WTC11 (cell line): ENCODE measurements at regions not wholly inside any gene's neighbourhood (a gene's known extent, or its start where the extent isn't known, plus 50 kb on each side); places are given as distances from the start of the nearest gene placed in this dataset.

Source experiments
- ATAC-seq: fragments of 200-7000 bp; cut with Tn5 transposase; 2 replicates; pipeline ENCODE4 v1.10.0; 2021; ENCODE audit warnings: mild to moderate bottlenecking, moderate library complexity
- CTCF ChIA-PET: fragments of 300-600 bp; sonication (Branson Sonifier 250); formaldehyde crosslinking; loops from one replicate; lab custom pipeline; 2021; ENCODE audit warnings: antibody characterized with exemption; lab: Charles Lee
- POLR2A ChIA-PET: fragments of 350-600 bp; sonication (Branson Sonifier 250); formaldehyde crosslinking; loops from one replicate; lab custom pipeline; 2021; ENCODE audit warnings: antibody characterized with exemption; lab: Charles Lee
- DNase-seq: peaks from one replicate; pipeline ENCODE4 v3.0.0; 2021; ENCODE audit warnings: low spot score
- H3K27ac Mint-ChIP-seq: 2 replicates; pipeline ENCODE4 v1.8.0; 2021; ENCODE audit warnings: mixed read lengths
- H3K27me3 Mint-ChIP-seq: 2 replicates; pipeline ENCODE4 v1.8.0; 2021; ENCODE audit warnings: low read depth, mild to moderate bottlenecking, moderate library complexity, mixed read lengths
- H3K36me3 Mint-ChIP-seq: 2 replicates; pipeline ENCODE4 v1.8.0; 2021; ENCODE audit warnings: mixed read lengths
- H3K4me1 Mint-ChIP-seq: 2 replicates; pipeline ENCODE4 v1.8.0; 2022; ENCODE audit warnings: mixed read lengths
- H3K4me3 Mint-ChIP-seq: 2 replicates; pipeline ENCODE4 v1.8.0; 2021; ENCODE audit warnings: mild to moderate bottlenecking, moderate library complexity, mixed read lengths
- H3K9me3 Mint-ChIP-seq: 2 replicates; pipeline ENCODE4 v1.8.0; 2021; ENCODE audit warnings: mixed read lengths
- ATF1 ChIP-seq: sonication (generic); formaldehyde crosslinking; IDR thresholded peaks from 2 replicates; pipeline ENCODE4 v1.8.1; 2023; ENCODE audit warnings: mild to moderate bottlenecking, moderate library complexity, missing genetic modification reagents
- ATF3 ChIP-seq: sonication (generic); formaldehyde crosslinking; conservative IDR thresholded peaks from 2 replicates; pipeline ENCODE4 v1.8.1; 2022; ENCODE audit warnings: mild to moderate bottlenecking, missing genetic modification reagents
- ATF6 ChIP-seq: sonication (generic); formaldehyde crosslinking; IDR thresholded peaks from 2 replicates; pipeline ENCODE4 v1.8.1; 2023; ENCODE audit warnings: mild to moderate bottlenecking, missing genetic modification reagents
- CREB1 ChIP-seq: sonication (generic); formaldehyde crosslinking; IDR thresholded peaks from 2 replicates; pipeline ENCODE4 v1.8.0; 2023; ENCODE audit warnings: mild to moderate bottlenecking, missing genetic modification reagents
- GRHL2 ChIP-seq: fragments of 250-450 bp; sonication (Bioruptor Pico); IDR thresholded peaks from 2 replicates; pipeline ENCODE4 v1.8.0; 2022; ENCODE audit warnings: mild to moderate bottlenecking, moderate library complexity; ENCODE audit not compliant: insufficient replicate concordance, severe bottlenecking
- IRF1 ChIP-seq: sonication (generic); formaldehyde crosslinking; IDR thresholded peaks from 2 replicates; pipeline ENCODE4 v1.8.0; 2023; ENCODE audit warnings: missing genetic modification reagents
- JUN ChIP-seq: sonication (generic); formaldehyde crosslinking; IDR thresholded peaks from 2 replicates; pipeline ENCODE4 v1.8.0; 2023; ENCODE audit warnings: mild to moderate bottlenecking, missing genetic modification reagents
- MYBL2 ChIP-seq: sonication (generic); formaldehyde crosslinking; IDR thresholded peaks from 2 replicates; pipeline ENCODE4 v1.8.1; 2023; ENCODE audit warnings: mild to moderate bottlenecking, moderate library complexity, missing genetic modification reagents
- NFATC4 ChIP-seq: fragments of 250-450 bp; sonication (Bioruptor Pico); IDR thresholded peaks from 2 replicates; pipeline ENCODE4 v1.9.0; 2021; ENCODE audit warnings: mild to moderate bottlenecking
- NFE2L1 ChIP-seq: sonication (generic); formaldehyde crosslinking; IDR thresholded peaks from 2 replicates; pipeline ENCODE4 v1.8.1; 2023; ENCODE audit warnings: missing genetic modification reagents
- NFYB ChIP-seq: sonication (generic); formaldehyde crosslinking; conservative IDR thresholded peaks from 2 replicates; pipeline ENCODE4 v1.8.0; 2022; ENCODE audit warnings: low read depth, missing genetic modification reagents
- SMAD4 ChIP-seq: sonication (generic); formaldehyde crosslinking; IDR thresholded peaks from 2 replicates; pipeline ENCODE4 v1.8.0; 2022; ENCODE audit warnings: mild to moderate bottlenecking, missing genetic modification reagents
- TP53 ChIP-seq: sonication (generic); formaldehyde crosslinking; IDR thresholded peaks from 2 replicates; pipeline ENCODE4 v1.8.1; 2023; ENCODE audit warnings: mild to moderate bottlenecking, missing genetic modification reagents
- USF1 ChIP-seq: sonication (generic); formaldehyde crosslinking; IDR thresholded peaks from 2 replicates; pipeline ENCODE4 v1.8.0; 2022; ENCODE audit warnings: mild to moderate bottlenecking, missing genetic modification reagents
- ZNF121 ChIP-seq: sonication (generic); formaldehyde crosslinking; IDR thresholded peaks from 2 replicates; pipeline ENCODE4 v1.8.0; 2023; ENCODE audit warnings: missing genetic modification reagents
- ZNF281 ChIP-seq: sonication (generic); formaldehyde crosslinking; IDR thresholded peaks from 2 replicates; pipeline ENCODE4 v1.8.0; 2023; ENCODE audit warnings: mild to moderate bottlenecking, missing genetic modification reagents
- ZNF512 ChIP-seq: sonication (generic); formaldehyde crosslinking; IDR thresholded peaks from 2 replicates; pipeline ENCODE4 v1.8.1; 2022; ENCODE audit warnings: missing genetic modification reagents, borderline replicate concordance
- ZNF671 ChIP-seq: fragments of 250-450 bp; sonication (Bioruptor Pico); IDR thresholded peaks from 2 replicates; pipeline ENCODE4 v1.8.0; 2021; ENCODE audit warnings: mild to moderate bottlenecking
- TF ChIP-seq, protein P1 (sequence below): sonication (generic); formaldehyde crosslinking; IDR thresholded peaks from 2 replicates; pipeline ENCODE4 v1.8.1; 2023; ENCODE audit warnings: mild to moderate bottlenecking, missing genetic modification reagents
- TF ChIP-seq, protein P2 (sequence below): sonication (generic); formaldehyde crosslinking; IDR thresholded peaks from 2 replicates; pipeline ENCODE4 v1.8.1; 2023; ENCODE audit warnings: mild to moderate bottlenecking, missing genetic modification reagents, moderate library complexity

GRCh38 chr18:28571929-28572328, 395.0 kb upstream of the CDH2 start:
- H3K9me3 Mint-ChIP-seq: no peaks in the 10 kb centered on the region
- H3K27me3 Mint-ChIP-seq: no peaks in the 10 kb centered on the region
- ATAC-seq: no peak

GRCh38 chr18:28560331-28560730, 383.4 kb upstream of the CDH2 start:
- DNase-seq (no peak), ATAC-seq (no peak)
- CTCF ChIA-PET: no interaction called here
- H3K36me3 Mint-ChIP-seq: no peaks in the 10 kb centered on the region
- POLR2A ChIA-PET: no interaction called here
- H3K27ac Mint-ChIP-seq: no peak overlapping the region
- peaks cover 10% of the 10 kb centered on the region for H3K9me3 Mint-ChIP-seq
- H3K4me3 Mint-ChIP-seq: no peak overlapping the region
- no peaks in the 10 kb centered on the region for H3K27me3 Mint-ChIP-seq
- no peaks in the 10 kb centered on the region for H3K4me1 Mint-ChIP-seq
- no peak for TF ChIP-seq ZNF512 (CRISPR knock-in tag)
- TF ChIP-seq TP53: no peak
- TF ChIP-seq ZNF671 (CRISPR knock-in tag): no peak
- TF ChIP-seq SMAD4: no peak
- no peak for TF ChIP-seq USF1 (CRISPR knock-in tag)
- TF ChIP-seq CREB1: no peak
- no peak for TF ChIP-seq MYBL2
- TF ChIP-seq ATF1: no peak
- TF ChIP-seq ATF6 (CRISPR knock-in tag): no peak
- TF ChIP-seq ZNF121 (CRISPR knock-in tag): no peak
- TF ChIP-seq NFATC4 (CRISPR knock-in tag): no peak

More at GRCh38 chr18:28571929-28572328, 395.0 kb upstream of the CDH2 start:
- no peak for TF ChIP-seq NFYB
- no peak for TF ChIP-seq IRF1
- TF ChIP-seq ATF3 (CRISPR knock-in tag): no peak
- no peak for TF ChIP-seq ZNF281 (CRISPR knock-in tag)
- TF ChIP-seq, all 79 proteins: peak for 0
- POLR2A ChIA-PET: no interaction called here
- no peak overlapping the region for H3K27ac Mint-ChIP-seq
- H3K36me3 Mint-ChIP-seq: no peaks in the 10 kb centered on the region
- DNase-seq: no peak
- peaks cover 8% of the 10 kb centered on the region for H3K4me1 Mint-ChIP-seq
- CTCF ChIA-PET: no interaction called here
- H3K4me3 Mint-ChIP-seq: no peak overlapping the region

DNA sequence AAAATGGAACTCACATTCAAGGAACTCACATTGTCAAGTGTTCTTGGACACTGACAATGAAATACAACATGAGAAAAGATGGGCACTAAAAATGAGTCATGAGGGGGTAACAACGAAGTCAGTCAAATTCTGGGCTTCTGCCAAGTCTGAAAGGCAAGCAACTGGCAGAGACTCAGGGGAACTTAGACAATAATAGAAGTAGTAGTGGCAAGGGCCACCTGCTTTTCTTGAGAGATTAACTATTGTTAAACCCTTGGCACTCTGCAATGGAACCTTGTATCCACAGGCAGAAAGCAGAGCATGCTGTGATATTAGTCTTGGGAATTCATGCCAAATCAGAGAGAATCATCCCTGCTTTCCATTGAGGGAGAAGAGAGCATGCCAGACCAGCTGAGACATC, 382.6 kb upstream of the CDH2 start:
- no peak for ATAC-seq
- peaks cover 2% of the 10 kb centered on the region; the same call in 1 of the 2 replicates for H3K27me3 Mint-ChIP-seq
- CTCF ChIA-PET: no interaction called here
- TF ChIP-seq GRHL2 (CRISPR knock-in tag): no peak
- TF ChIP-seq, protein P1, sequence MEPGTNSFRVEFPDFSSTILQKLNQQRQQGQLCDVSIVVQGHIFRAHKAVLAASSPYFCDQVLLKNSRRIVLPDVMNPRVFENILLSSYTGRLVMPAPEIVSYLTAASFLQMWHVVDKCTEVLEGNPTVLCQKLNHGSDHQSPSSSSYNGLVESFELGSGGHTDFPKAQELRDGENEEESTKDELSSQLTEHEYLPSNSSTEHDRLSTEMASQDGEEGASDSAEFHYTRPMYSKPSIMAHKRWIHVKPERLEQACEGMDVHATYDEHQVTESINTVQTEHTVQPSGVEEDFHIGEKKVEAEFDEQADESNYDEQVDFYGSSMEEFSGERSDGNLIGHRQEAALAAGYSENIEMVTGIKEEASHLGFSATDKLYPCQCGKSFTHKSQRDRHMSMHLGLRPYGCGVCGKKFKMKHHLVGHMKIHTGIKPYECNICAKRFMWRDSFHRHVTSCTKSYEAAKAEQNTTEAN (CRISPR knock-in tag): no peak
- TF ChIP-seq ZNF512 (CRISPR knock-in tag): no peak
- TF ChIP-seq IRF1: no peak
- TF ChIP-seq, protein P2, sequence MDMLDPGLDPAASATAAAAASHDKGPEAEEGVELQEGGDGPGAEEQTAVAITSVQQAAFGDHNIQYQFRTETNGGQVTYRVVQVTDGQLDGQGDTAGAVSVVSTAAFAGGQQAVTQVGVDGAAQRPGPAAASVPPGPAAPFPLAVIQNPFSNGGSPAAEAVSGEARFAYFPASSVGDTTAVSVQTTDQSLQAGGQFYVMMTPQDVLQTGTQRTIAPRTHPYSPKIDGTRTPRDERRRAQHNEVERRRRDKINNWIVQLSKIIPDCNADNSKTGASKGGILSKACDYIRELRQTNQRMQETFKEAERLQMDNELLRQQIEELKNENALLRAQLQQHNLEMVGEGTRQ (CRISPR knock-in tag): no peak
- TF ChIP-seq JUN (CRISPR knock-in tag): no peak
- TF ChIP-seq NFE2L1 (CRISPR knock-in tag): no peak

More for the DNA sequence above, 382.6 kb upstream of the CDH2 start:
- H3K4me3 Mint-ChIP-seq: no peak overlapping the region
- POLR2A ChIA-PET: no interaction called here
- peaks cover 10% of the 10 kb centered on the region for H3K9me3 Mint-ChIP-seq
- DNase-seq: no peak
- H3K4me1 Mint-ChIP-seq: no peaks in the 10 kb centered on the region
- no peak overlapping the region for H3K27ac Mint-ChIP-seq
- no peaks in the 10 kb centered on the region for H3K36me3 Mint-ChIP-seq
